ENCODE measurements at regions not wholly inside any gene's neighbourhood (a gene's known extent, or its start where the extent isn't known, plus 50 kb on each side); places are given as distances from the start of the nearest gene placed in this dataset.

DNA sequence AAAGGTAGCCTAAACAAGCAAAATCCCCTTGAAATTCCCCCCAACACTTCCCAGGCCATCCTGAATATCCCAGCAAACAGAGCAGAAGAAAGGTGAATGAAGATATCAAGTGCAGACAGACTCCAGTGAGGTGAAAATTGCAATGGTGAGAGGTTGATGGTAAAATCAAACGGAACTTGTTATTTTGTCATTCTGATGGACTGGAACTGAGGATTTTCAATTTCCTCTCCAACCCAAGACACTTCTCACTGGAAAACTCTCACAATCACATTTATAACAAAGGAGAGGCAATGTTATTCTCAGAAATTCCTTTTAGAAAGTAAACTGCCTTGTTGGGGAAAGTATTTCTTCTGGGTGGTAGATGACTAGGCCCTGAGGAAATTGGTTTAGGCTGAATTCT, 412.4 kb upstream of the C9orf72 start:
- DNase-seq: no peak
- POLR2A ChIA-PET: no interaction called here
- Histone ChIP-seq H3K36me3 (ENCODE audit: control insufficient read depth in 4 of 4, insufficient read depth in 4 of 4, low read length in 3 of 4) (no peaks in the 10 kb centered on the region), H3K9me3 (ENCODE audit: control extremely low read depth in 1 of 5, control insufficient read depth in 4 of 5, insufficient read depth in 2 of 5, low read depth in 1 of 5, low read length in 4 of 5) (no peaks in the 10 kb centered on the region), H3K4me3 (ENCODE audit: control insufficient read depth in 1 of 7, extremely low read depth in 1 of 7, insufficient read depth in 4 of 7, low read depth in 2 of 7, low read length in 6 of 7) (no peak overlapping the region), H3K27me3 (replicated peaks in 2 of 5; ENCODE audit: control insufficient read depth in 4 of 5, insufficient read depth in 5 of 5, low read length in 4 of 5) (no peaks in the 10 kb centered on the region), H3K4me1 (ENCODE audit: control extremely low read depth in 1 of 4, control insufficient read depth in 4 of 4, insufficient read depth in 4 of 4, low read length in 3 of 4) (no peaks in the 10 kb centered on the region), H3K27ac (ENCODE audit: insufficient read depth in 1 of 2, low read depth in 1 of 2, low read length in 2 of 2, poor library complexity in 1 of 2, severe bottlenecking in 2 of 2) (no peak overlapping the region)
- 100% methylated on average over 1 of the region's 1 CpG for WGBS (ENCODE audit: insufficient coverage)
- CTCF ChIA-PET: no interaction called here

DNA sequence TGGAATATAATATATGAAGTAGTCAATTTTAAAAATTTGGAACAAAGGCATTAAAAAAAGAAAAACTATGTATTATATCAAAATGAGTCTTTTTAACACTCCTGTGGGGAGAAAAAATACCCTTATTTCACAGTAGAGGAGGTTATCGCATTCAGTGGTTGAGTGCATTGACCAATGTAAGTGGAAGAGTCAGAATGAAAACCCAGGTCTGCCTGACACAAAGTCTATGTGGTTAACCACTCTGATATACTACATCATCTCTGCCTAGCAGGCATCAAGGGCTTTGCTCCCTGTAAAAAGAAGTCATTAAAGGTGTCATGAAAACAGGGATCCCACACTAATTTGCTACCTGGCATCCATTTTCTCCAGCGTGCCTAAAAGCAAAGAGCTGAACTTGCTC, 417.2 kb upstream of the C9orf72 start:
- no peaks in the 10 kb centered on the region for H3K27me3 ChIP-seq (replicated peaks in 2 of 5; ENCODE audit: control insufficient read depth in 4 of 5, insufficient read depth in 5 of 5, low read length in 4 of 5)
- ChIA-PET POLR2A (no interaction called here), CTCF (no interaction called here)
- H3K4me1 ChIP-seq (ENCODE audit: control extremely low read depth in 1 of 4, control insufficient read depth in 4 of 4, insufficient read depth in 4 of 4, low read length in 3 of 4): no peaks in the 10 kb centered on the region
- DNase-seq: no peak
- WGBS (ENCODE audit: insufficient coverage): 93% methylated on average over 1 of the region's 2 CpGs
- no peak overlapping the region for H3K4me3 ChIP-seq (ENCODE audit: control insufficient read depth in 1 of 7, extremely low read depth in 1 of 7, insufficient read depth in 4 of 7, low read depth in 2 of 7, low read length in 6 of 7)
- H3K9me3 ChIP-seq (ENCODE audit: control extremely low read depth in 1 of 5, control insufficient read depth in 4 of 5, insufficient read depth in 2 of 5, low read depth in 1 of 5, low read length in 4 of 5): no peaks in the 10 kb centered on the region
- H3K36me3 ChIP-seq (ENCODE audit: control insufficient read depth in 4 of 4, insufficient read depth in 4 of 4, low read length in 3 of 4): no peaks in the 10 kb centered on the region
- H3K27ac ChIP-seq (ENCODE audit: insufficient read depth in 1 of 2, low read depth in 1 of 2, low read length in 2 of 2, poor library complexity in 1 of 2, severe bottlenecking in 2 of 2): no peak overlapping the region

GRCh38 chr9:27991221-27991620, 417.9 kb upstream of the C9orf72 start:
- H3K27ac ChIP-seq (ENCODE audit: insufficient read depth in 1 of 2, low read depth in 1 of 2, low read length in 2 of 2, poor library complexity in 1 of 2, severe bottlenecking in 2 of 2): no peak overlapping the region
- H3K9me3 ChIP-seq (ENCODE audit: control extremely low read depth in 1 of 5, control insufficient read depth in 4 of 5, insufficient read depth in 2 of 5, low read depth in 1 of 5, low read length in 4 of 5): no peaks in the 10 kb centered on the region
- H3K4me1 ChIP-seq (ENCODE audit: control extremely low read depth in 1 of 4, control insufficient read depth in 4 of 4, insufficient read depth in 4 of 4, low read length in 3 of 4): no peaks in the 10 kb centered on the region
- no peak for DNase-seq
- 95% methylated on average over 4 of the region's 5 CpGs for WGBS (ENCODE audit: insufficient coverage)
- no peak overlapping the region for H3K4me3 ChIP-seq (ENCODE audit: control insufficient read depth in 1 of 7, extremely low read depth in 1 of 7, insufficient read depth in 4 of 7, low read depth in 2 of 7, low read length in 6 of 7)
- no peaks in the 10 kb centered on the region for H3K36me3 ChIP-seq (ENCODE audit: control insufficient read depth in 4 of 4, insufficient read depth in 4 of 4, low read length in 3 of 4)
- CTCF ChIA-PET: no interaction called here
- H3K27me3 ChIP-seq (replicated peaks in 2 of 5; ENCODE audit: control insufficient read depth in 4 of 5, insufficient read depth in 5 of 5, low read length in 4 of 5): no peaks in the 10 kb centered on the region
- POLR2A ChIA-PET: no interaction called here

DNA sequence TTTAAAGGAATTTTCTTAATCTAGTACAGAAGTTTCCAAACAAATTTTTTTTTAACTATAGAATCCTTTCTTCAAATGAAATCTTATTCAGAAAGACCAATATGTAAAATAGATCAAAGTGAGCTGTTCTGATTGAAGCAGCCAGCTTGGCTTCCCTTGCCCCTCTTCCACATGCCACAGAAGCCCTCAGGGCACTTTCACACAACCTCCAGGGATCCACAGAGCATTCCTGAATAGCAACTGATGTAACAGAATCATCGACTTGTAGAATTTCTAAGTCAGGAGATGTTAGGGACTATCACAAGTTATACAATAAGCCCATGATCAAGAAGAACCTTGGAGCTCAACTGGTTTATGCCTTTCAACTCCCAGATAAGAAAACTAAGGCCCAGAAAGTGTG, 427.8 kb upstream of the C9orf72 start:
- H3K4me1 ChIP-seq (ENCODE audit: control extremely low read depth in 1 of 4, control insufficient read depth in 4 of 4, insufficient read depth in 4 of 4, low read length in 3 of 4): no peaks in the 10 kb centered on the region
- ChIA-PET CTCF (no interaction called here), POLR2A (no interaction called here)
- no peak overlapping the region for H3K27ac ChIP-seq (ENCODE audit: insufficient read depth in 1 of 2, low read depth in 1 of 2, low read length in 2 of 2, poor library complexity in 1 of 2, severe bottlenecking in 2 of 2)
- WGBS (ENCODE audit: insufficient coverage): 80% methylated on average over 1 of the region's 1 CpG
- H3K4me3 ChIP-seq (ENCODE audit: control insufficient read depth in 1 of 7, extremely low read depth in 1 of 7, insufficient read depth in 4 of 7, low read depth in 2 of 7, low read length in 6 of 7): no peak overlapping the region
- no peaks in the 10 kb centered on the region for H3K9me3 ChIP-seq (ENCODE audit: control extremely low read depth in 1 of 5, control insufficient read depth in 4 of 5, insufficient read depth in 2 of 5, low read depth in 1 of 5, low read length in 4 of 5)
- no peaks in the 10 kb centered on the region for H3K27me3 ChIP-seq (replicated peaks in 2 of 5; ENCODE audit: control insufficient read depth in 4 of 5, insufficient read depth in 5 of 5, low read length in 4 of 5)
- H3K36me3 ChIP-seq (ENCODE audit: control insufficient read depth in 4 of 4, insufficient read depth in 4 of 4, low read length in 3 of 4): no peaks in the 10 kb centered on the region
- no peak for DNase-seq

DNA sequence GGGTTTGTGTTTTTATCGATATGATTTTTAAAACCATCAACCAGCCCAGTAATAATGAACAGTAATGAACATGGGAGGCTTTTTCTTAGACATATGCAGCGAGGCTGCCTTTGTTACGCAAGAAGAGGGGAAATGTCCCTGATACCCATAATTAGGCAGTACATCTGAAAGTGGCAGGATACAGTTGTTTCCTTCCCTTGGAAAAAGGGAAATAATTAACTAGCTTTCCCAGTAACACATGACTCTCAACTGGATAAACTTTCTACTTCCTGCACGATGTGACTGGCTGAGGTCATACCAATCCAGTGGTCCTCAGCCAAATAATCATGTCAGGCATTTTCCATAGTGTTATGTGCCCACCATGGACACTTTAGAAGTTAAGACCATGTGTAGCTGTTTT, 431.6 kb upstream of the C9orf72 start:
- ChIA-PET POLR2A (no interaction called here), CTCF (no interaction called here)
- H3K36me3 ChIP-seq (ENCODE audit: control insufficient read depth in 4 of 4, insufficient read depth in 4 of 4, low read length in 3 of 4): no peaks in the 10 kb centered on the region
- 30% methylated on average over 1 of the region's 4 CpGs for WGBS (ENCODE audit: insufficient coverage)
- H3K9me3 ChIP-seq (ENCODE audit: control extremely low read depth in 1 of 5, control insufficient read depth in 4 of 5, insufficient read depth in 2 of 5, low read depth in 1 of 5, low read length in 4 of 5): no peaks in the 10 kb centered on the region
- no peak for DNase-seq
- H3K4me1 ChIP-seq (ENCODE audit: control extremely low read depth in 1 of 4, control insufficient read depth in 4 of 4, insufficient read depth in 4 of 4, low read length in 3 of 4): no peaks in the 10 kb centered on the region
- no peaks in the 10 kb centered on the region for H3K27me3 ChIP-seq (replicated peaks in 2 of 5; ENCODE audit: control insufficient read depth in 4 of 5, insufficient read depth in 5 of 5, low read length in 4 of 5)
- no peak overlapping the region for H3K27ac ChIP-seq (ENCODE audit: insufficient read depth in 1 of 2, low read depth in 1 of 2, low read length in 2 of 2, poor library complexity in 1 of 2, severe bottlenecking in 2 of 2)
- H3K4me3 ChIP-seq (ENCODE audit: control insufficient read depth in 1 of 7, extremely low read depth in 1 of 7, insufficient read depth in 4 of 7, low read depth in 2 of 7, low read length in 6 of 7): no peak overlapping the region

- ChIA-PET CTCF (interaction anchor here (1.2 kb wide), 1 partner anchor 13 kb away, joined by 3 read pairs; no protein-coding TSS in a partner anchor), POLR2A (no interaction called here)
- no CpG with 5 or more reads among the region's 1 CpG for WGBS (ENCODE audit: insufficient coverage)
- Histone ChIP-seq H3K36me3 (ENCODE audit: control insufficient read depth in 4 of 4, insufficient read depth in 4 of 4, low read length in 3 of 4) (no peaks in the 10 kb centered on the region), H3K27me3 (replicated peaks in 2 of 5; ENCODE audit: control insufficient read depth in 4 of 5, insufficient read depth in 5 of 5, low read length in 4 of 5) (no peaks in the 10 kb centered on the region), H3K27ac (ENCODE audit: insufficient read depth in 1 of 2, low read depth in 1 of 2, low read length in 2 of 2, poor library complexity in 1 of 2, severe bottlenecking in 2 of 2) (no peak overlapping the region), H3K4me1 (ENCODE audit: control extremely low read depth in 1 of 4, control insufficient read depth in 4 of 4, insufficient read depth in 4 of 4, low read length in 3 of 4) (no peaks in the 10 kb centered on the region), H3K9me3 (ENCODE audit: control extremely low read depth in 1 of 5, control insufficient read depth in 4 of 5, insufficient read depth in 2 of 5, low read depth in 1 of 5, low read length in 4 of 5) (no peaks in the 10 kb centered on the region), H3K4me3 (ENCODE audit: control insufficient read depth in 1 of 7, extremely low read depth in 1 of 7, insufficient read depth in 4 of 7, low read depth in 2 of 7, low read length in 6 of 7) (no peak overlapping the region)
- DNase-seq: no peak
Observed at GRCh38 chr9:28005779-28006178, 432.5 kb upstream of the C9orf72 start.

DNA sequence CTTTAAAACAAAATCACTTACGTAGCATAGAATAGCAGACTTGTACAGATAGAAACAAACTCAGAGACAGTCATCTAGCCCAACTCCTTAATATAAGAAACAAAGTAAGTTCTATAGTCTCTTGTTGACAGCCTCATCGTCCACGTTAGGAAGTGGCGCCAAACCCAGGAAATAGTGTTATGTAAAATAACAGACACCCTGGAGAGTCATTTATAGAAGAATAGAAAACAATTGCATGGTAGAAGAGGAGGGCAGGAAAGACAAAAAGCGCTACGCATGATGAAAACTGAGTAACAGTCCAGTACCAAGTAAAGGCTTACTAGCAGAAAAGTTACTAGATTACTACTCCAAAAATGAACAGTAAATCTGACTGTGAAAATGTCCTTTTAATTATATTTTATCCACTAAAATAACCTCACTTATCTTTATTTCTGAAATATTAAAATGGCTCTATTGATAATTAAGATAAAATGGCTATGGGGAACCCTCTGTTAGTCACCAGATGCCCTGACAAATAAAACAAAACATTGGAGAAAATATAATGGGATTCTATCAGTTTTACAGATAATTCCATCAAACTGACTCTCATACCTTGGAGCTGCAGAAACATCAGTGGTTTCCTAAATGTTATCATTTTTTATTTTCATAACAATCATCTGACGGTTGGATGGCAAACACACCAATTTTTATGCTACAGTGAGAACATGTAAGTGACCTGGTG, 434.0 kb upstream of the C9orf72 start:
- no CpG with 5 or more reads among the region's 7 CpGs for WGBS (ENCODE audit: insufficient coverage)

More for the DNA sequence above, 434.0 kb upstream of the C9orf72 start:
- H3K9me3 ChIP-seq (ENCODE audit: control extremely low read depth in 1 of 5, control insufficient read depth in 4 of 5, insufficient read depth in 2 of 5, low read depth in 1 of 5, low read length in 4 of 5): no peaks in the 10 kb centered on the region
- H3K27ac ChIP-seq (ENCODE audit: insufficient read depth in 1 of 2, low read depth in 1 of 2, low read length in 2 of 2, poor library complexity in 1 of 2, severe bottlenecking in 2 of 2): no peak overlapping the region
- ChIA-PET CTCF (no interaction called here), POLR2A (no interaction called here)
- H3K4me3 ChIP-seq (ENCODE audit: control insufficient read depth in 1 of 7, extremely low read depth in 1 of 7, insufficient read depth in 4 of 7, low read depth in 2 of 7, low read length in 6 of 7): no peak overlapping the region
- no peaks in the 10 kb centered on the region for H3K36me3 ChIP-seq (ENCODE audit: control insufficient read depth in 4 of 4, insufficient read depth in 4 of 4, low read length in 3 of 4)
- H3K27me3 ChIP-seq (replicated peaks in 2 of 5; ENCODE audit: control insufficient read depth in 4 of 5, insufficient read depth in 5 of 5, low read length in 4 of 5): no peaks in the 10 kb centered on the region
- DNase-seq: no peak
- H3K4me1 ChIP-seq (ENCODE audit: control extremely low read depth in 1 of 4, control insufficient read depth in 4 of 4, insufficient read depth in 4 of 4, low read length in 3 of 4): no peaks in the 10 kb centered on the region
